NCI-H345 (cell line): ENCODE measurements at regions not wholly inside any gene's neighbourhood (a gene's known extent, or its start where the extent isn't known, plus 50 kb on each side); places are given as distances from the start of the nearest gene placed in this dataset.

Experiments
- DNase-seq: peaks from one replicate; lab custom pipeline; 2025; lab: John Stamatoyannopoulos, UW

GRCh38 chr14:34134484-34134883 lies 183.6 kb upstream of the EGLN3 start:
- no peak for DNase-seq

DNA sequence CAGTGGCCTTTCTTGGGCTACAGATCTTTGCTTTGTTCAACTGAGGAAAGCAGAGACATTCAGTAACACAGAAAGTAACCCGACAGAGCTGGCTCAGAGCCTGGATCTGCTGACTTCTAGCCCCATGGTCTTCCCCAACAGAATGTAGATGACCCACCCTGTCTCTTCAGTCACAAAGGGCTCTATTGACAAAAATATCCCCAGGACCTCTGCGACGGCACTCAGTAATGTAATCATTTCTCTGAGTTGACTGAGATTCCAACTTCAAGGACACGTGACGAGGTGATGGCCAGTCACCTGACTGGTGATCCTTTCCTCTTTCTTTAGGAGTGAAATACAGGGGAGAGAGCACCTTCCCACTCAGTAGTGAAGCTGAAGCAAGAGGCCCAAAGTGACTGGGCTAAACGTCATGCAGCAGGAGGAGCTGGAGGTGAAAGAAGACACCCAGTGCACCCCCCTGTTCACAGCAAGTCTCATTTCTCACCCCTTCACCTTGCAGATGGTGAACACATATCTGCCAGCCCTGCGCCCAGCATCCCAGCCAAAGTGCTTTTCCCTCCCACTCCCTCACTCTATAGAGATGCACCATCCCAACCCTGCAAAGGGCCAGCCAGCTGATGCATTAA lies 179.2 kb upstream of the EGLN3 start:
- no peak for DNase-seq

GRCh38 chr14:34128665-34129064 lies 177.8 kb upstream of the EGLN3 start:
- DNase-seq = no peak

DNA sequence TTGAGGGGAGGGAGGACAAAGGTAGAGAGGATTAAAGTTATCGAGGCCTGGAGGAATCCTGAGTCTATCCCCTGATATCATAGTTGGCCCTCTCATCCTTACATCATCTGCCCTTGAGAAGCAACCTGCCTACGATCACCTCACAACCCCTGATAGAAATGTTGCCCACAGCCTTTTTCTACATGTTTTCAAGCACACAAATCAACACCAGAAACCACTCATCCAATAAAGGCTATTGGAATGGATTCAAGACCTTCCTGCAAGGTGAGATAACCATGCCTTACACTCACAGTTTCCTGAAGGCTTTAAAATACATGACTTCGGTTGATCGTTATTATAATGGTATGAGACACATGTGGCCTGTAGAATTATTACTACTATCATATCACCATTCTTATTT lies 175.7 kb upstream of the EGLN3 start:
- no peak for DNase-seq

GRCh38 chr14:34124585-34124984 lies 173.7 kb upstream of the EGLN3 start:
- DNase-seq = no peak

DNA sequence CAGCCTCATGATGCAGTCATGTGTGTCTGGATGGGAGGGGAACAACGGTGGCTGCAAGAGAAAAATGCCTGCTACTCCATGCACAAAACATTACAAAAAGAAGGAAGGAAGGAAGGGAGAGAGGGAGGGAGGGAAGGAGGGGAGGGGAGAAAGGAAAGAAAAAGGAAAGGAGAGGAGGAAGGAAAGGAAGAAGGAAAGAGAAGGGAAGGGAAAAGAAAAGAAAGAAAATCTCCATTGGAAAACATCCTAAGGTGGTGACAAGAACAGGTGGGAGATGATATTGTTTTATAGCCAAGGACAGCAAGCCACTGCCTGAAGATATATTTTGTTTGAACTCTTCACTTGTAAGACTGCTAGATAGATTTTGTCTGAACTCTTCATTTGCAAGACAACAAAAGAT lies 171.8 kb upstream of the EGLN3 start:
- DNase-seq = no peak

DNA sequence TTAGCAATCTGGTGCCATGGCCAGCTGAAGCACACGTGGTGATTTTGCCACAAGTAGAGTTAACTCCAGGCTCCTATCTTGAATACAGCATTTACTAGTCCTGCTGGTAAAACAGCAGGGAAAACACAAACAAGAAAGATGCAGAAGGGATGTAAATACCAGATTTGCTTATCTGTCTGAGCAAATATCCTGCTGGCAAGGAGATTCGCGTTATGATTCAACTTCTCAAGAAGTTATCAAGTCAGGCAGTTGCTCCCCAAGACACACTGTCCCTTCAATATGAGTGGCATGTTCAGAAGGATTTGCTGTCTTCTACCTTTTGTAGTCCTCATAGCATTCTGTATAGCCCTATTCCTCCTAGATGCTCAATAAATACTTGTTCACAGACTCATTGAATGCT lies 171.2 kb upstream of the EGLN3 start:
- no peak for DNase-seq

DNA sequence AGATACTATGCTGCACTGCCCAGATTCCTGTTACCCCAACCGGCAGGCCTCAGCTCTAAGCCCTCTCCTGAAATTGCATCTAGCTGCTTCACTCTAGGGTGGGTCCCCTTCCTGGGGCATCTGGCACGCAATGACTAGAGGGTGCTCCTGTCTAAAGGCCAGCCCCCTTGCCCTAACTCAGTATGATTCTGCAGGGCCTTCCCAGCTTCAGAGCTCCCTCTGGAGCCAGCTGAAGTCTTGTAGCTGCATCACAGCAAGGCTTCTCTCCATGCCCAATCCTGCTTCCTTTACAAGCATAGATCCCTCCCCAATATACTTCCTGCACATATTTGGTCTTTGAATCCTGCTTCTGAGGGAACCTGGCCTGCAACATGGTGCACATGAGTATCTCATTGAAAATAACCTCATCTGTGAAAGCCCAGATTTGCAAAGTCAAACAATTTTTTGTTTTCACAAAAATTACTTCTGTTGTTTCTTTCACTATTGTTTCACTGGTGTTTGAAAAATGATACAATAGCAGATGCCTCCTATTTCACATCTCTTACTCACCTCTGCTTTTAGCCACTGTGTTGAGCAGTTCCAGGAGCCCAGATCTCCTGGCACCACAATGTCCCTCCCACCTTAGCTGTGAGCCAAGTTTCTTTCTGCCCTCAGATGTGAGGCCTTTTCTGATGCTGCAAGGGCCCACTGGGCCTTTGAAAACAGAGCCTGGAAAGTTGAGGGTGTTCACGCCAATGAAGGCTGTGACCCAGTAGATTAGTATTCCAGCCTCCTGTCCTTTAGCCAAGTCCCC lies 169.5 kb upstream of the EGLN3 start:
- no peak for DNase-seq

GRCh38 chr14:34119107-34119858 lies 168.4 kb upstream of the EGLN3 start:
- no peak for DNase-seq

DNA sequence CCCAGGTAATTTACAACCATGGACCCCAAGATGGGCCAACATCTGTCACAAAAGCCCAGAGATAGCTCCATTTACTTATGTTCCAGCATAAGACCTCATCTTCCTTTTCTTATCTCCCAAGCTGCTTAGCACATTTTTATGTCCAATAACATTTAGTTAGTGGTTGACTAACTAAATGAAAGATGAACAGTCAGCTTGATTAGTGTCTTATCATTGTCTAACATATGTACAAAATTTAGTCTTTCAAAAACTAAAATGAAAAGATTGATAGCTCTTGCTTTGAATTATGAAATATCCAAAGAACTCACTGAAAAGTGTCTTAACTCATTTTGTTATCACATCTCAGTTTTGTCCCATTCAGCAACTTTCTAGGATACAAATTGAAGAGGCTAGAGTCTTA lies 163.1 kb upstream of the EGLN3 start:
- no peak for DNase-seq

GRCh38 chr14:34113005-34113511 lies 162.2 kb upstream of the EGLN3 start:
- DNase-seq = no peak

DNA sequence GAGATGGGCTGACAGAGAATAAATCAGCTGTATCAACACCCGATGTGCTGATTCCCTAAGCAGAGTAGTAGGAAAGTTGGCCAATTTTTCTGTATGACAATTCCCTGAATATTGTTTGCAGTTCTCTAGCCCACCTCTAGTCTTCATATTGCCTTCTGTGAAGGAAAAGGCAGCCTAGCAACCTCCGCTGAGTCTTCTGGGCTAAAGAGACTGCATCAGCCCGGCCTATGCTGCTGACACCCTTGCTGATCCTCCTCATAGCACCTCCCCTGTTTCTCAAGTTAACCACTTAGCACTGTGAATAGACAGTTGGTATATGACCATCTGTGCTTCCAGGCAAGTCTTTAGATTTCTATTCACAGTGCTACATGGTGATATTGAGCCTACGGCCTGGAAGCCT lies 161.1 kb upstream of the EGLN3 start:
- DNase-seq = no peak

- DNase-seq = no peak
Observed at GRCh38 chr14:34111505-34111904, 160.6 kb upstream of the EGLN3 start.

DNA sequence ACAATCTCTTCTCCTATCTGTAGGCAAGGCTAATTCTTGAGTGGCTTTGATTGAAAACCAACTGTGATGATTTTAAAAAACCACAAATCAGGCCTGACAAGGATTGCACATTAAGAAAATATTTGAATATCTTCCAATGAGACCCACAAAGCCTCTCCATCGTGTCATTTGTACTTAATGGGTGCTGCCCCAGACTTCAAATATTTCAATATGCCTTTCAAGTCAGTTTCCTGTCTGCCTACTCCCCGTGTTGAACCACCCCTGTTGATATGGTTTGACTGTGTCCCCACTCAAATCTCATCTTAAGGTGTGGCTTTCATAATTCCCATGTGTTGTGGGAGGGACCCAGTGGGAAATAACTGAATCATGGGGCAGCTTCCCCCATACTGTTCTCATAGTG lies 159.7 kb upstream of the EGLN3 start:
- DNase-seq = no peak

- DNase-seq = no peak
Observed at GRCh38 chr14:34107441-34107840, 156.6 kb upstream of the EGLN3 start.

DNA sequence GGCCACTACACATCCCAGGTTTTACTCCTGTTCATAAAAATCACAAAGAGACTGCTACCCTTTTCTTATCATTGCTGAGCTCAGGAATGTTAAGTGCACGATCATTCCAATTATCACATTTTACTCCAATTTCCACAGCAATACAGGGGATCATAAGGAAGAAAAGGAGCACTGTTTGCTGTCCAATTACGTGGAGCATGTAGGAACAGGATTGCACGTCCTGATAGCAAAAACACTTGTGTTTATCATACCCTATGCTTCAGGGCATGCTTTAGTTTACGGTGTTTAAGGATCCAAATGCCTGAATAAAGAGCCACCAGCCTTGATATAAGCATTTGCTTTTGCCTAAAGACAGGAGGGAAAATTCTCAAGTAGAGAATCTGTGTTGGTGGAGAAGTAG lies 155.4 kb upstream of the EGLN3 start:
- DNase-seq = no peak

DNA sequence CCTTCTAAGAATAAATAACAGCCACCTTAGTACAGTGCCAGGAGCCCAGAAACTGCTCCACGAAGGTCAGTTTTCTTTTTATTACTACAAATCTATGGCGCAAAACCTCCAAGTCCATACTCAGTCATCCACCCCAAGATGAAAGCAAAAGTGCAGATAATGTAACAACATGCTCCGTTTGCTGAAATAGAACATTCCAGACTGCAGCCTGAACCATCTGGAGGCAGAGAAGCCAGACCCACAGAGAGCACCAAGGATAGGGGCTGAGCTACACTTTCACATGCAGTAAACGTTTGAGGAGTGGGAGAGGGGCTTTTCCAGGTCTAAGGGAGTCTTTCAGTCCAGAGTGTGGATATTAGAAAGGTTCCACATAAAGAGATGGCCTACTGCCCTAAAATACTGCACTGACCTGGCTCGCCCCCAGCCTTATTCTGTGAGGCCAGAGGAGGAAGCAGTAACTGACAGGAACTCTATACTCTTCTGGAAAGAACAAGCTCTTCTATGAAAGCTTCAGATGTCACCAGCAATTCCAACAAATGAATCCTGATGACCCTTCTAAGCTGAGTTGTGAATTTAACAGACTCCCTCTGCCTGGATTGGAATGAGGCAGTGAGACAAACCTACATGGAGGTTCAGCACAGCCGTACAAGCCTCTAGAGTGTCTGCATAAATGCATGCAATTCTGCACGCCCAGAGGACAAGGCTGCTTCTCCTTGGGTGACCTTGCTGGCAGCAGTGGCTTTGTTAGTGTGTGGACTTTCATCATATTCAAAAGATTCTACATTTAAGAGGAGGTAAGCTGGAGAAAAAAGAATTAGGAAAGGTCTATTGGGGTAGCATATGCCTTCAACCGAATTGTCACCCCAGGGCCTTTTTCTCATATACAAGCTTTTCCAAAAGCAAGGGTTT lies 153.9 kb upstream of the EGLN3 start:
- DNase-seq = no peak

DNA sequence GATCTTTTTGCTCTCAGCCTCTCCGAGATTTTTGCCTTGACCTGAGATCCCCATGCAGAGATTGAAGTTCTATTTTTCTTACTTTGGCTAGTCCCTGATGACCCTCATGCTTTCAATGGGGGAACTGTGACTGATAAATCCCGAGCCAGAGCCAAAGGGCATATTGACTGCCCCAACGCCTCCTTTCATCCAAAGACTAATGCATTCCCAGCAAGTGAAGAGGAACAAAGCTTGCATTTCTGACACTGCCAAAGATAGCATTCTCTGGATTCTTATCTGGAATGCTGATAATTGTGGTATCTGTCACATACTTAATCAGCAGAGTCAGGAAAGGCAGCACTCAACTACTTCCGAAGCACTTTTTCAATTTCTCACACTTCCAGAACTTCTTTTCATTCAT lies 152.3 kb upstream of the EGLN3 start:
- DNase-seq = no peak

DNA sequence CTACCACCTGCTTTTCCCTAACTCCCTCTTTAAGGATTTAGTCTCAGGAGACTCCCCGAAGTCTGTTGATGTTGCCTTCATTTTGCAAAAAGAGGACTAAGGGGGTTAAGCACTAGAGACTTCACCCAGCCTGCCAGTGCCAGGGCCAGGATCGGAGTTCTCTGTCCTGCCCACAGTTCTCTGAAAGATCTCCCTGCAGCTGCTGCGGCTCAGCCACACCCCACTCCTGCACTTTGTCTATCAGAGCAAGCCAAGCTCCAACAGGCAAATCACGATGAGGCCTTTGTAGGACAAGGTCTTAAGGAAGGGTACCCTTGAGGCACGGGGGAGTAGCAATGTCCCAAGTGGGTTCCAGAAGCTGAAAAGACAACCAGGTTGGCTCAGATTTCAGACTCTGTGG lies 148.8 kb upstream of the EGLN3 start:
- no peak for DNase-seq

GRCh38 chr14:34098985-34099349 lies 148.1 kb upstream of the EGLN3 start:
- no peak for DNase-seq

GRCh38 chr14:34098045-34098984 lies 147.4 kb upstream of the EGLN3 start:
- no peak for DNase-seq
